NB4 (cell line): ENCODE measurements at regions not wholly inside any gene's neighbourhood (a gene's known extent, or its start where the extent isn't known, plus 50 kb on each side); places are given as distances from the start of the nearest gene placed in this dataset.

ENCODE experiments used
- CTCF ChIP-seq: IDR thresholded peaks from one replicate; pipeline ENCODE4 v1.5.1; 2012; ENCODE audit warnings: low read depth, low read length
- MYC ChIP-seq: IDR thresholded peaks from 2 replicates; pipeline ENCODE4 v1.6.1; 2011; ENCODE audit warnings: low read depth, low read length
- POLR2A ChIP-seq: IDR thresholded peaks from 2 replicates; pipeline ENCODE4 v1.6.1; 2011; ENCODE audit warnings: mild to moderate bottlenecking; ENCODE audit not compliant: insufficient read length; ENCODE audit errors: extremely low read depth

GRCh38 chr7:140262242-140262903 is 85.6 kb upstream of the KDM7A start:
- TF ChIP-seq CTCF (no peak), POLR2A (no peak), MYC (no peak)
